ENCODE measurements at regions not wholly inside any gene's neighbourhood (a gene's known extent, or its start where the extent isn't known, plus 50 kb on each side); places are given as distances from the start of the nearest gene placed in this dataset.

GRCh38 chr19:30670562-30671366 is 298.6 kb downstream of the ZNF536 start:
- no peak overlapping the region for H4K5ac ChIP-seq (ENCODE audit: insufficient read length, low read depth, low read length)
- no peaks in the 10 kb centered on the region for H3K23me2 ChIP-seq (ENCODE audit: low read depth, low read length)
- H3K27ac ChIP-seq (ENCODE audit: low read depth, low read length): no peak overlapping the region
- H3K18ac ChIP-seq (ENCODE audit: extremely low read depth, low read length): no peak overlapping the region
- H3K4me1 ChIP-seq (replicated peaks in 1 of 4; ENCODE audit: control insufficient read depth in 3 of 4, insufficient read depth in 4 of 4, low read length in 3 of 4): peaks cover 0 to 3% (median 1%) of the 10 kb centered on the region in 4 experiments; a peak in 2 of 7 replicates
- H3K4me3 ChIP-seq (ENCODE audit: extremely low read depth in 1 of 4, insufficient read depth in 2 of 4, low read depth in 3 of 4, low read length in 4 of 4): no peak overlapping the region
- no peak overlapping the region for H3K4me2 ChIP-seq (ENCODE audit: insufficient read depth in 1 of 2, low read depth in 2 of 2, low read length in 2 of 2)
- TF ChIP-seq E2F6 (IDR thresholded peaks at IDR 0.05) (no peak), ASH2L (IDR thresholded peaks at IDR 0.05; ENCODE audit: low read length) (no peak), NANOG (IDR thresholded peaks at IDR 0.05; ENCODE audit: insufficient read depth, low read depth, low read length, poor library complexity, severe bottlenecking) (no peak), HDAC2 (IDR thresholded peaks at IDR 0.05; ENCODE audit: borderline replicate concordance in 1 of 2, low read depth in 2 of 2, low read length in 2 of 2) (no peak), EP300 (IDR thresholded peaks at IDR 0.05; ENCODE audit: borderline replicate concordance in 1 of 2, low read depth in 2 of 2, low read length in 2 of 2) (no peak), POLR2AphosphoS5 (IDR thresholded peaks at IDR 0.05; ENCODE audit: low read depth, low read length) (no peak), BRCA1 (IDR thresholded peaks at IDR 0.05; ENCODE audit: low read depth, low read length) (no peak), EZH2 (IDR thresholded peaks at IDR 0.05; ENCODE audit: low read depth, low read length, severe bottlenecking) (no peak)
- no peak overlapping the region for H2BK12ac ChIP-seq (ENCODE audit: low read depth, low read length)
- CTCF ChIA-PET (ENCODE audit: partially characterized antibody): interaction anchor here (1.1 to 8.4 kb wide), 8 partner anchors 8 to 1582 kb away, joined by 3 to 94 read pairs (median 10); no protein-coding TSS in a partner anchor
- H3K4ac ChIP-seq (replicated peaks; ENCODE audit: insufficient read length, low read depth, low read length): no peak overlapping the region
- H2AFZ ChIP-seq (ENCODE audit: low read length): no peak overlapping the region
- DNase-seq (ENCODE audit: low read depth in 1 of 2, low spot score in 2 of 2): no peak
- H2AK5ac ChIP-seq (ENCODE audit: low read depth, low read length): no peak overlapping the region
- H3K27me3 ChIP-seq (replicated peaks in 1 of 4; ENCODE audit: control insufficient read depth in 3 of 4, extremely low read depth in 1 of 4, insufficient read depth in 3 of 4, low read length in 3 of 4): no peaks in the 10 kb centered on the region
- POLR2A ChIA-PET (ENCODE audit: partially characterized antibody): no interaction called here
- H3K56ac ChIP-seq (replicated peaks; ENCODE audit: insufficient read length, low read depth, low read length): no peak overlapping the region
- H3K36me3 ChIP-seq (ENCODE audit: control insufficient read depth in 2 of 4, insufficient read depth in 4 of 4, low read length in 3 of 4): no peaks in the 10 kb centered on the region
- no peak for FAIRE-seq
- no peak overlapping the region for H4K91ac ChIP-seq (replicated peaks; ENCODE audit: insufficient read length, low read length)
- no peak overlapping the region for H3K23ac ChIP-seq (ENCODE audit: insufficient read length)
- WGBS, 2 experiments (ENCODE audit: extremely low coverage in 1 of 2, insufficient coverage in 1 of 2, insufficient read length in 1 of 2, insufficient replicate concordance in 2 of 2, low coverage in 1 of 2, low lambda C conversion rate in 2 of 2, missing lambda C conversion rate in 1 of 2): 91 to 100% methylated on average over 1 to 17 of the region's 17 CpGs
- H3K9ac ChIP-seq (replicated peaks in 1 of 4; ENCODE audit: extremely low read depth in 1 of 4, low read depth in 3 of 4, low read length in 3 of 4): no peak overlapping the region
- no peaks in the 10 kb centered on the region for H3K79me1 ChIP-seq (ENCODE audit: low read depth, low read length)
- no peak overlapping the region for H2BK5ac ChIP-seq (ENCODE audit: low read depth, low read length)
- H4K8ac ChIP-seq (ENCODE audit: extremely low read depth, insufficient read depth, low read length): no peak overlapping the region
- no peaks in the 10 kb centered on the region for H3K9me3 ChIP-seq (ENCODE audit: insufficient read depth in 2 of 2, low read depth in 1 of 2, low read length in 1 of 2)
- H4K20me1 ChIP-seq (replicated peaks in 1 of 2; ENCODE audit: control insufficient read depth in 1 of 2, insufficient read depth in 2 of 2, low read length in 2 of 2): no peaks in the 10 kb centered on the region
- no peak overlapping the region for H2BK20ac ChIP-seq (ENCODE audit: low read length)
- H2BK15ac ChIP-seq (ENCODE audit: low read length): no peak overlapping the region
- H3K14ac ChIP-seq (ENCODE audit: insufficient read length): no peak overlapping the region
- no peaks in the 10 kb centered on the region for H3K79me2 ChIP-seq (ENCODE audit: control insufficient read depth in 1 of 2, insufficient read depth in 2 of 2, low read length in 2 of 2)
- H2BK120ac ChIP-seq (replicated peaks; ENCODE audit: low read depth, low read length): no peak overlapping the region
